ENCODE measurements at regions not wholly inside any gene's neighbourhood (a gene's known extent, or its start where the extent isn't known, plus 50 kb on each side); places are given as distances from the start of the nearest gene placed in this dataset.

DNA sequence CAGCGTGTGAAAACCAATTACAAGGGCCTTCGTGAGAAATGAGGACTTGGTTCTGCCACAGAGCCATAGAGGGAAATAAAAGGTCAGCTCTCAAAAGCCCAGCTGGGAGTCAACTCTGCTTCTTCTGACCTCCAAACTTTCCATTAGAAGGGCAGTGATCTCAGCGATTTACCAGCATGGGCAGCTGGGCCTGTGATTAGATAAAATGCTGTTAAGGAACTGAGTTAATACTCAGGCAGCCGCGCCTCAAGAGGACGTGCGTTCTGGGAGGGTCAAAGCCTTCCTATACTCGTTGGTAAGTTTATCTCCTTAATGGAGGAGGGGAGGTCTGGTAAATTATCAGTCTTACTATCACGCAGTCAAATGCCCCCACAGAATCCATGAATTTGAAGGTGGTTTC is 480.2 kb upstream of the ERCC4 start:
- DNase-seq, result no peak
- H3K4me3 ChIP-seq (ENCODE audit: low read depth in 1 of 3, low read length in 3 of 3), result no peak overlapping the region
- peaks cover 0 to 21% (median 0%) of the 10 kb centered on the region in 3 donors for H3K4me1 ChIP-seq (ENCODE audit: control insufficient read depth in 3 of 3, insufficient read depth in 2 of 3, low read depth in 1 of 3, low read length in 2 of 3)
- H3K27me3 ChIP-seq (ENCODE audit: control insufficient read depth in 3 of 3, insufficient read depth in 3 of 3, low read length in 3 of 3), result no peaks in the 10 kb centered on the region
- no peak for FAIRE-seq
- no peak overlapping the region for H3K27ac ChIP-seq (ENCODE audit: low read depth in 1 of 3, low read length in 2 of 3)
- WGBS, 3 donors, result 39 to 62% (median 56%) methylated on average over 9 of the region's 9 CpGs
- H3K9me3 ChIP-seq (ENCODE audit: control insufficient read depth in 2 of 2, insufficient read depth in 1 of 2, low read depth in 1 of 2, low read length in 1 of 2), result no peaks in the 10 kb centered on the region
- no peaks in the 10 kb centered on the region for H3K36me3 ChIP-seq (ENCODE audit: control insufficient read depth in 3 of 3, insufficient read depth in 2 of 3, low read depth in 1 of 3, low read length in 3 of 3)

- no peaks in the 10 kb centered on the region for H3K36me3 ChIP-seq (ENCODE audit: control insufficient read depth in 3 of 3, insufficient read depth in 2 of 3, low read depth in 1 of 3, low read length in 3 of 3)
- H3K27ac ChIP-seq (ENCODE audit: low read depth in 1 of 3, low read length in 2 of 3), result no peak overlapping the region
- WGBS, 3 donors, result 72 to 83% (median 77%) methylated on average over 3 of the region's 3 CpGs
- no peaks in the 10 kb centered on the region for H3K9me3 ChIP-seq (ENCODE audit: control insufficient read depth in 2 of 2, insufficient read depth in 1 of 2, low read depth in 1 of 2, low read length in 1 of 2)
- DNase-seq (no peak), FAIRE-seq (no peak)
- peaks cover 0 to 11% (median 0%) of the 10 kb centered on the region in 3 donors for H3K4me1 ChIP-seq (ENCODE audit: control insufficient read depth in 3 of 3, insufficient read depth in 2 of 3, low read depth in 1 of 3, low read length in 2 of 3)
- H3K27me3 ChIP-seq (ENCODE audit: control insufficient read depth in 3 of 3, insufficient read depth in 3 of 3, low read length in 3 of 3), result no peaks in the 10 kb centered on the region
- no peak overlapping the region for H3K4me3 ChIP-seq (ENCODE audit: low read depth in 1 of 3, low read length in 3 of 3)
These were observed 478.3 kb upstream of the ERCC4 start for GRCh38 chr16:13441675-13442074.

GRCh38 chr16:13448346-13448745 is 471.6 kb upstream of the ERCC4 start:
- 47 to 57% (median 49%) methylated on average over 4 of the region's 4 CpGs for WGBS, 3 donors
- no peak overlapping the region for H3K4me3 ChIP-seq (ENCODE audit: low read depth in 1 of 3, low read length in 3 of 3)

GRCh38 chr16:13453325-13453724 is 466.6 kb upstream of the ERCC4 start:
- Histone ChIP-seq H3K4me3 (ENCODE audit: low read depth in 1 of 3, low read length in 3 of 3) (no peak overlapping the region), H3K27me3 (ENCODE audit: control insufficient read depth in 3 of 3, insufficient read depth in 3 of 3, low read length in 3 of 3) (no peaks in the 10 kb centered on the region), H3K27ac (ENCODE audit: low read depth in 1 of 3, low read length in 2 of 3) (no peak overlapping the region), H3K36me3 (ENCODE audit: control insufficient read depth in 3 of 3, insufficient read depth in 2 of 3, low read depth in 1 of 3, low read length in 3 of 3) (no peaks in the 10 kb centered on the region), H3K9me3 (ENCODE audit: control insufficient read depth in 2 of 2, insufficient read depth in 1 of 2, low read depth in 1 of 2, low read length in 1 of 2) (no peaks in the 10 kb centered on the region), H3K4me1 (ENCODE audit: control insufficient read depth in 3 of 3, insufficient read depth in 2 of 3, low read depth in 1 of 3, low read length in 2 of 3) (no peaks in the 10 kb centered on the region)
- WGBS, 3 donors, result 74 to 86% (median 75%) methylated on average over 2 of the region's 2 CpGs
- DNase-seq, result no peak
- FAIRE-seq, result no peak

More at GRCh38 chr16:13448346-13448745, 471.6 kb upstream of the ERCC4 start:
- Histone ChIP-seq H3K36me3 (ENCODE audit: control insufficient read depth in 3 of 3, insufficient read depth in 2 of 3, low read depth in 1 of 3, low read length in 3 of 3) (no peaks in the 10 kb centered on the region), H3K4me1 (ENCODE audit: control insufficient read depth in 3 of 3, insufficient read depth in 2 of 3, low read depth in 1 of 3, low read length in 2 of 3) (no peaks in the 10 kb centered on the region), H3K27me3 (ENCODE audit: control insufficient read depth in 3 of 3, insufficient read depth in 3 of 3, low read length in 3 of 3) (no peaks in the 10 kb centered on the region), H3K9me3 (ENCODE audit: control insufficient read depth in 2 of 2, insufficient read depth in 1 of 2, low read depth in 1 of 2, low read length in 1 of 2) (no peaks in the 10 kb centered on the region), H3K27ac (ENCODE audit: low read depth in 1 of 3, low read length in 2 of 3) (no peak overlapping the region)
- FAIRE-seq (no peak), DNase-seq (no peak)

DNA sequence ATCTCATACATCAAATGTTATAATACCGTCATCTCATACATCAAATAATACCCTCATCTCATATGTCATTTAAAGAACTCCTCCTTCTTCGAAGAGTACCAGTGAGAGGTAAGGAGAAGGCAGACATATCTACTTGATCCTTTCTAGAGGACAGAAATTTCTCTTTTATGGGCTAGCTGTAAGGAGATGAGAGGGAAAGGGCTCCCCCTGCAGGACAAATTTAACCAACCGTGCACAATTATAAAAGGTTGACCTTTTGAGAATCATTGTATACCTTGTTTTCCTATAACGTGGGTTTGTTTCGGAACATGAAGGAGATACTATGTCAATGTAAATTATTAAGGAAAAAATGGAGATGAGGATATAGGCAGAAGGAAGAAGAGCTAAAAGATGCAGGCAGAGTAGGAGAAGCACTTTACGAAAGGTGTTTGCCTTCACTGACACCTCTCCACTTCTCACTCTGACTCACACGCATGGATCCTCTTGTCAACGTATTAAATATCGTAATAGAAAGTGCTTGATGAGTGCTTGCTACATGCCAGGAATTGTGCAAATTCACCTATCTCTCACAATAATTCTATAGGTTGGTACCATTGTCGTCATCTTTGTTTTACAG is 465.9 kb upstream of the ERCC4 start:
- Histone ChIP-seq H3K9me3 (ENCODE audit: control insufficient read depth in 2 of 2, insufficient read depth in 1 of 2, low read depth in 1 of 2, low read length in 1 of 2) (no peaks in the 10 kb centered on the region), H3K4me1 (ENCODE audit: control insufficient read depth in 3 of 3, insufficient read depth in 2 of 3, low read depth in 1 of 3, low read length in 2 of 3) (no peaks in the 10 kb centered on the region)
- no peak for FAIRE-seq

DNA sequence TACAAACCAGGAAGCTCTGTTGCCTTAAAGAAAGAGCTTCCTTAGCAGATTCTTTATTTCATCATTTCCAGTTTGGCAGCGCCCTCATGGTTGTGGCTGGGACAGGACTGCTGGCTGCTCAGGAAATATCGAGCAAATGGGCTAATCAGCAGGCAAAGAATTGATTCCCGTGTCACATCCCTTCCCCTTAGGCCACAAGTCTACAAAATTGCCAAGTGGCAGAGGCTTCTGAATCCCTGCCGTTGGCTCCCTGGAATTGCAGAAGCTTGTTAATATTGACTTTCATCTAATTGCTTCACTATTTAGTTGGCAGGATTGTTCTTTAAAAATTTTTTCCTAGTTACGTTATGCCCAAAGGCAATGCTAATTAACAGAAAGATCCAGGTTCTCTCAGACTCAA is 456.3 kb upstream of the ERCC4 start:
- Histone ChIP-seq H3K4me1 (ENCODE audit: control insufficient read depth in 3 of 3, insufficient read depth in 2 of 3, low read depth in 1 of 3, low read length in 2 of 3) (no peaks in the 10 kb centered on the region), H3K27ac (ENCODE audit: low read depth in 1 of 3, low read length in 2 of 3) (no peak overlapping the region), H3K9me3 (ENCODE audit: control insufficient read depth in 2 of 2, insufficient read depth in 1 of 2, low read depth in 1 of 2, low read length in 1 of 2) (no peaks in the 10 kb centered on the region), H3K4me3 (ENCODE audit: low read depth in 1 of 3, low read length in 3 of 3) (no peak overlapping the region), H3K27me3 (ENCODE audit: control insufficient read depth in 3 of 3, insufficient read depth in 3 of 3, low read length in 3 of 3) (no peaks in the 10 kb centered on the region), H3K36me3 (ENCODE audit: control insufficient read depth in 3 of 3, insufficient read depth in 2 of 3, low read depth in 1 of 3, low read length in 3 of 3) (no peaks in the 10 kb centered on the region)
- DNase-seq, result no peak
- no peak for FAIRE-seq
- WGBS, 3 donors, result 45 to 68% (median 62%) methylated on average over 5 of the region's 5 CpGs

More for the DNA sequence above, 465.9 kb upstream of the ERCC4 start:
- Histone ChIP-seq H3K36me3 (ENCODE audit: control insufficient read depth in 3 of 3, insufficient read depth in 2 of 3, low read depth in 1 of 3, low read length in 3 of 3) (no peaks in the 10 kb centered on the region), H3K4me3 (ENCODE audit: low read depth in 1 of 3, low read length in 3 of 3) (no peak overlapping the region), H3K27ac (ENCODE audit: low read depth in 1 of 3, low read length in 2 of 3) (no peak overlapping the region), H3K27me3 (ENCODE audit: control insufficient read depth in 3 of 3, insufficient read depth in 3 of 3, low read length in 3 of 3) (no peaks in the 10 kb centered on the region)
- WGBS, 3 donors, result 62 to 69% (median 63%) methylated on average over 10 of the region's 10 CpGs
- peak; percentile 3 to 56 for DNase-seq

GRCh38 chr16:13471036-13471435 is 448.9 kb upstream of the ERCC4 start:
- Histone ChIP-seq H3K27me3 (ENCODE audit: control insufficient read depth in 3 of 3, insufficient read depth in 3 of 3, low read length in 3 of 3) (no peaks in the 10 kb centered on the region), H3K9me3 (ENCODE audit: control insufficient read depth in 2 of 2, insufficient read depth in 1 of 2, low read depth in 1 of 2, low read length in 1 of 2) (no peaks in the 10 kb centered on the region), H3K36me3 (ENCODE audit: control insufficient read depth in 3 of 3, insufficient read depth in 2 of 3, low read depth in 1 of 3, low read length in 3 of 3) (no peaks in the 10 kb centered on the region), H3K4me3 (ENCODE audit: low read depth in 1 of 3, low read length in 3 of 3) (no peak overlapping the region), H3K4me1 (ENCODE audit: control insufficient read depth in 3 of 3, insufficient read depth in 2 of 3, low read depth in 1 of 3, low read length in 2 of 3) (no peaks in the 10 kb centered on the region), H3K27ac (ENCODE audit: low read depth in 1 of 3, low read length in 2 of 3) (no peak overlapping the region)
- WGBS, 3 donors, result 36 to 63% (median 53%) methylated on average over 4 of the region's 4 CpGs
- DNase-seq (peak in 1 of 2 donors; percentile 8), FAIRE-seq (no peak)

DNA sequence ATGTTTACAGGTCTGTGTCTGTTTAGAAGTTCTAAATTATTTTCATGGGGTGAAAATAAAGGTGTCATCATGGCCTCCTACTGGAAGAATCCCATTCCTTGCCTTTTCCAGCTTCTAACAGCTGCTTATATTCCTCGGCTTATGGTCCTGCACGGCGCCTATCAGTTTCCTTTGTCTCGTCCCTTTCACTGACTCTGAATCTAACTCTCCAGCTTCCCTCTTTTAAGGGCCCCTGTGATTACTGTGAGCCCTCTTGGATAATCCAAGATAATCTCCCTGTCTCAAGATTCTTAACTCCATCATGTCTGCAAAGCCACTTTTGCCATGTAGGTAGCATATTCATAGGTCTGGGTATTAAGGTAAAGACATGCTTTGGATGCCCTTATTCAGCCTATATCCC is 441.0 kb upstream of the ERCC4 start:
- H3K4me3 ChIP-seq (ENCODE audit: low read depth in 1 of 3, low read length in 3 of 3), result no peak overlapping the region
- H3K4me1 ChIP-seq (ENCODE audit: control insufficient read depth in 3 of 3, insufficient read depth in 2 of 3, low read depth in 1 of 3, low read length in 2 of 3), result no peaks in the 10 kb centered on the region
- H3K9me3 ChIP-seq (ENCODE audit: control insufficient read depth in 2 of 2, insufficient read depth in 1 of 2, low read depth in 1 of 2, low read length in 1 of 2), result no peaks in the 10 kb centered on the region
- DNase-seq (no peak), FAIRE-seq (no peak)
- H3K27me3 ChIP-seq (ENCODE audit: control insufficient read depth in 3 of 3, insufficient read depth in 3 of 3, low read length in 3 of 3), result no peaks in the 10 kb centered on the region
- H3K36me3 ChIP-seq (ENCODE audit: control insufficient read depth in 3 of 3, insufficient read depth in 2 of 3, low read depth in 1 of 3, low read length in 3 of 3), result no peaks in the 10 kb centered on the region
- WGBS, 3 donors, result 63 to 82% (median 76%) methylated on average over 4 of the region's 4 CpGs
- H3K27ac ChIP-seq (ENCODE audit: low read depth in 1 of 3, low read length in 2 of 3), result no peak overlapping the region

- Histone ChIP-seq H3K9me3 (ENCODE audit: control insufficient read depth in 2 of 2, insufficient read depth in 1 of 2, low read depth in 1 of 2, low read length in 1 of 2) (no peaks in the 10 kb centered on the region), H3K27ac (ENCODE audit: low read depth in 1 of 3, low read length in 2 of 3) (no peak overlapping the region), H3K36me3 (ENCODE audit: control insufficient read depth in 3 of 3, insufficient read depth in 2 of 3, low read depth in 1 of 3, low read length in 3 of 3) (no peaks in the 10 kb centered on the region), H3K4me3 (ENCODE audit: low read depth in 1 of 3, low read length in 3 of 3) (no peak overlapping the region), H3K4me1 (ENCODE audit: control insufficient read depth in 3 of 3, insufficient read depth in 2 of 3, low read depth in 1 of 3, low read length in 2 of 3) (no peaks in the 10 kb centered on the region), H3K27me3 (ENCODE audit: control insufficient read depth in 3 of 3, insufficient read depth in 3 of 3, low read length in 3 of 3) (no peaks in the 10 kb centered on the region)
- WGBS, 3 donors, result 88 to 92% (median 90%) methylated on average over 7 of the region's 7 CpGs
- DNase-seq (no peak), FAIRE-seq (no peak)
These were observed 440.4 kb upstream of the ERCC4 start for GRCh38 chr16:13479549-13479948.

All from small intestine (tissue), 7 donors.